ENCODE measurements at regions not wholly inside any gene's neighbourhood (a gene's known extent, or its start where the extent isn't known, plus 50 kb on each side); places are given as distances from the start of the nearest gene placed in this dataset.

GRCh38 chr7:93758631-93759030, 131.9 kb downstream of the TFPI2 start (continued):
- TF ChIP-seq RFX5 (IDR thresholded peaks at IDR 0.05) (no peak), BCL3 (IDR thresholded peaks at IDR 0.05) (no peak), JUN (IDR thresholded peaks at IDR 0.05) (no peak)

- no peak for FAIRE-seq
- TF ChIP-seq MYC (IDR thresholded peaks at IDR 0.05; ENCODE audit: borderline replicate concordance, low read length) = no peak
- ATAC-seq = no peak
- 67% methylated on average over 2 of the region's 2 CpGs for WGBS (ENCODE audit: missing lambda C conversion rate)
- H3K4me1 ChIP-seq = peaks cover 23% of the 10 kb centered on the region
- no peak overlapping the region for H3K27ac ChIP-seq
- no peak for DNase-seq (ENCODE audit: low read depth in 1 of 2, low spot score in 1 of 2)
- H3K4me2 ChIP-seq = no peak overlapping the region; the same call in 2 of the 3 replicates
- no peak overlapping the region for H3K4me3 ChIP-seq
- no peaks in the 10 kb centered on the region for H3K9me3 ChIP-seq
- POLR2A ChIA-PET = no interaction called here
- CTCF ChIA-PET = no interaction called here
Observed at GRCh38 chr7:93757426-93757825, 133.1 kb downstream of the TFPI2 start.

- Histone ChIP-seq H3K4me2 (no peak overlapping the region), H3K27ac (no peak overlapping the region), H3K9me3 (no peaks in the 10 kb centered on the region), H3K4me1 (peaks cover 23% of the 10 kb centered on the region), H3K4me3 (no peak overlapping the region)
- ChIA-PET POLR2A (no interaction called here), CTCF (no interaction called here)
- 100% methylated on average over 2 of the region's 2 CpGs for WGBS (ENCODE audit: missing lambda C conversion rate)
- FAIRE-seq (no peak), ATAC-seq (no peak), DNase-seq (ENCODE audit: low read depth in 1 of 2, low spot score in 1 of 2) (no peak)
- TF ChIP-seq MAFK (IDR thresholded peaks at IDR 0.05; ENCODE audit: partially characterized antibody) (no peak), CEBPB (IDR thresholded peaks at IDR 0.05) (no peak), MAZ (IDR thresholded peaks at IDR 0.05; ENCODE audit: borderline replicate concordance, low read depth, low read length) (no peak), FOSL2 (IDR thresholded peaks at IDR 0.05) (no peak), FOSL2 (CRISPR knock-in tag; IDR thresholded peaks at IDR 0.05) (no peak), HEYL (CRISPR knock-in tag; IDR thresholded peaks at IDR 0.05) (no peak), RAD21 (conservative IDR thresholded peaks at IDR 0.05 in 1 of 2, IDR thresholded peaks at IDR 0.05 in 1 of 2) (no peak)
Observed at GRCh38 chr7:93756890-93757289, 133.7 kb downstream of the TFPI2 start.

- TF ChIP-seq HDAC2 (IDR thresholded peaks at IDR 0.05) (no peak), SREBF2 (IDR thresholded peaks at IDR 0.05) (no peak), FOXS1 (CRISPR knock-in tag; IDR thresholded peaks at IDR 0.05) (no peak), BHLHE40 (IDR thresholded peaks at IDR 0.05; ENCODE audit: low read depth, low read length) (no peak), ELK1 (IDR thresholded peaks at IDR 0.05; ENCODE audit: low read depth, low read length) (no peak), RCOR1 (IDR thresholded peaks at IDR 0.05; ENCODE audit: low read depth, low read length) (no peak), MAX (IDR thresholded peaks at IDR 0.05) (no peak), HOXB5 (CRISPR knock-in tag; IDR thresholded peaks at IDR 0.05) (no peak), SMC3 (IDR thresholded peaks at IDR 0.05) (no peak), TFCP2L1 (CRISPR knock-in tag; IDR thresholded peaks at IDR 0.05) (no peak), POLR2AphosphoS2 (conservative IDR thresholded peaks at IDR 0.05; ENCODE audit: low read length) (no peak), JUNB (IDR thresholded peaks at IDR 0.05) (no peak), CBX2 (IDR thresholded peaks at IDR 0.05; ENCODE audit: borderline replicate concordance, low read depth) (no peak), POLR2A (IDR thresholded peaks at IDR 0.05; ENCODE audit: low read length) (no peak), PHF8 (IDR thresholded peaks at IDR 0.05; ENCODE audit: borderline replicate concordance, low read depth) (no peak), CHD4 (IDR thresholded peaks at IDR 0.05; ENCODE audit: borderline replicate concordance) (no peak), CTCF (IDR thresholded peaks at IDR 0.05) (no peak), ZSCAN20 (CRISPR knock-in tag; IDR thresholded peaks at IDR 0.05) (no peak)
- H3K4me2 ChIP-seq = no peak overlapping the region
- CTCF ChIA-PET = no interaction called here
- ATAC-seq (no peak), DNase-seq (ENCODE audit: low read depth in 1 of 2, low spot score in 1 of 2) (no peak), FAIRE-seq (no peak)
- 47% methylated on average over 1 of the region's 1 CpG for WGBS (ENCODE audit: missing lambda C conversion rate)
- no peaks in the 10 kb centered on the region for H3K9me3 ChIP-seq
- no peak overlapping the region for H3K27ac ChIP-seq
- H3K4me3 ChIP-seq = no peak overlapping the region
- POLR2A ChIA-PET = no interaction called here
- no peaks in the 10 kb centered on the region for H3K4me1 ChIP-seq
Observed at GRCh38 chr7:93751421-93751820, 139.1 kb downstream of the TFPI2 start.

All from A549 (cell line).